Mesenchymal stem cell (in vitro differentiated cells and primary cell): ENCODE measurements at regions not wholly inside any gene's neighbourhood (a gene's known extent, or its start where the extent isn't known, plus 50 kb on each side); places are given as distances from the start of the nearest gene placed in this dataset.

Experiments
- DNase-seq: peaks from one replicate; pipeline ENCODE4 v3.0.0-alpha.2; 2013
- H2AFZ ChIP-seq: one replicate; pipeline ENCODE4 v1.6.1; 2013; ENCODE audit warnings: low read depth, mild to moderate bottlenecking, control low read depth, inconsistent platforms, low read length, moderate library complexity
- H2AK5ac ChIP-seq: 2 replicates; pipeline ENCODE4 v1.6.1; 2013; ENCODE audit warnings: low read length, moderate library complexity, mild to moderate bottlenecking, inconsistent platforms; ENCODE audit not compliant: severe bottlenecking
- H2BK120ac ChIP-seq: one replicate; pipeline ENCODE4 v1.6.1; 2013; ENCODE audit warnings: low read depth, mild to moderate bottlenecking, inconsistent platforms, low read length, moderate library complexity
- H2BK12ac ChIP-seq, 2 experiments: one replicate each; pipeline ENCODE4 v1.6.1; 2013; ENCODE audit warnings: inconsistent platforms in 2 of 2, low read length in 2 of 2, mild to moderate bottlenecking in 2 of 2, moderate library complexity in 2 of 2, control low read depth in 1 of 2
- H2BK15ac ChIP-seq: one replicate; pipeline ENCODE4 v1.6.1; 2013; ENCODE audit warnings: mild to moderate bottlenecking, low read depth, inconsistent platforms; ENCODE audit not compliant: poor library complexity, severe bottlenecking
- H2BK5ac ChIP-seq: 2 replicates; pipeline ENCODE4 v1.6.1; 2013; ENCODE audit warnings: low read depth, mild to moderate bottlenecking, low read length, control low read depth, inconsistent platforms; ENCODE audit not compliant: poor library complexity, severe bottlenecking
- H3K14ac ChIP-seq, 2 experiments: one replicate each; pipeline ENCODE4 v1.6.1; 2013; ENCODE audit warnings: inconsistent platforms in 2 of 2, low read length in 2 of 2, control low read depth in 1 of 2, mild to moderate bottlenecking in 1 of 2, moderate library complexity in 1 of 2
- H3K18ac ChIP-seq, 2 experiments: one replicate each; pipeline ENCODE4 v1.6.1; 2013; ENCODE audit warnings: inconsistent platforms in 2 of 2, low read length in 2 of 2, control low read depth in 1 of 2, low read depth in 1 of 2, mild to moderate bottlenecking in 1 of 2
- H3K23ac ChIP-seq, 2 experiments: one replicate each; pipeline ENCODE4 v1.6.1; 2013; ENCODE audit warnings: inconsistent platforms in 2 of 2, low read length in 2 of 2, mild to moderate bottlenecking in 2 of 2, moderate library complexity in 2 of 2, control low read depth in 1 of 2
- H3K27ac ChIP-seq: 2 replicates; pipeline ENCODE4 v1.5.1; 2013; ENCODE audit warnings: mild to moderate bottlenecking, moderate library complexity, low read length, control low read depth, inconsistent platforms; ENCODE audit not compliant: poor library complexity, severe bottlenecking
- H3K27me3 ChIP-seq, 2 experiments: 2 replicates each; pipeline versions ENCODE4 v1.6.1 to v1.7.0; 2013; ENCODE audit warnings: low read length in 2 of 2, mild to moderate bottlenecking in 2 of 2, moderate library complexity in 2 of 2, control low read depth in 1 of 2, inconsistent platforms in 1 of 2; ENCODE audit not compliant: control insufficient read depth in 1 of 2, insufficient read depth in 1 of 2
- H3K36me3 ChIP-seq, 2 experiments: 2 replicates each; pipeline versions ENCODE4 v1.6.1 to v1.7.0; 2013; ENCODE audit warnings: low read length in 2 of 2, control low read depth in 1 of 2, inconsistent platforms in 1 of 2, low read depth in 1 of 2, mild to moderate bottlenecking in 1 of 2; ENCODE audit not compliant: insufficient read depth in 2 of 2, control insufficient read depth in 1 of 2
- H3K4ac ChIP-seq, 2 experiments: one replicate each; pipeline ENCODE4 v1.6.1; 2013; ENCODE audit warnings: inconsistent platforms in 2 of 2, low read length in 2 of 2, mild to moderate bottlenecking in 2 of 2, moderate library complexity in 2 of 2, control low read depth in 1 of 2, low read depth in 1 of 2
- H3K4me1 ChIP-seq: 2 replicates; pipeline ENCODE4 v1.6.1; 2013; ENCODE audit warnings: low read depth, low read length, control low read depth; ENCODE audit not compliant: control insufficient read depth, insufficient read depth
- H3K4me2 ChIP-seq: 2 replicates; pipeline ENCODE4 v1.6.1; 2013; ENCODE audit warnings: low read length, mild to moderate bottlenecking, inconsistent platforms; ENCODE audit not compliant: poor library complexity, severe bottlenecking
- H3K4me3 ChIP-seq, 2 experiments: 2 replicates each; pipeline versions ENCODE4 v1.5.1 to v1.7.0; 2013; ENCODE audit warnings: low read length in 2 of 2, mild to moderate bottlenecking in 2 of 2, control low read depth in 1 of 2, low read depth in 1 of 2; ENCODE audit not compliant: insufficient read depth in 1 of 2
- H3K79me1 ChIP-seq: replicated peaks from 2 replicates; pipeline ENCODE4 v1.6.1; 2013; ENCODE audit warnings: mild to moderate bottlenecking, control low read depth, low read length, inconsistent platforms; ENCODE audit not compliant: poor library complexity, severe bottlenecking
- H3K9ac ChIP-seq: 2 replicates; pipeline ENCODE4 v1.7.0; 2013; ENCODE audit warnings: mild to moderate bottlenecking, low read length, moderate library complexity
- H3K9me3 ChIP-seq: 2 replicates; pipeline ENCODE4 v1.7.0; 2013; ENCODE audit warnings: mild to moderate bottlenecking, low read length; ENCODE audit not compliant: control insufficient read depth
- H4K8ac ChIP-seq: one replicate; pipeline ENCODE4 v1.6.1; 2013; ENCODE audit warnings: inconsistent platforms, mild to moderate bottlenecking, low read length, moderate library complexity
- H4K91ac ChIP-seq: one replicate; pipeline ENCODE4 v1.6.1; 2013; ENCODE audit warnings: mild to moderate bottlenecking, low read length, inconsistent platforms
- WGBS: methylation state at CpG from one replicate; pipeline ENCODE4 v1.1.7; 2013; ENCODE audit warnings: mixed read lengths; 5-methylcytosine and 5-hydroxymethylcytosine counted together

GRCh38 chr20:43857932-43858331 is 56.7 kb upstream of the TOX2 start:
- H2AK5ac ChIP-seq = no peak overlapping the region
- no peaks in the 10 kb centered on the region for H3K79me1 ChIP-seq
- H3K4me1 ChIP-seq = no peaks in the 10 kb centered on the region
- no peak overlapping the region for H3K9ac ChIP-seq
- H3K4ac ChIP-seq = no peak overlapping the region
- H3K4me3 ChIP-seq = no peak overlapping the region
- no peak overlapping the region for H3K14ac ChIP-seq
- no peak overlapping the region for H3K18ac ChIP-seq
- H3K36me3 ChIP-seq = no peaks in the 10 kb centered on the region
- no peak overlapping the region for H2BK120ac ChIP-seq
- H4K8ac ChIP-seq = no peak overlapping the region
- H2BK15ac ChIP-seq = no peak overlapping the region
- H2BK5ac ChIP-seq = no peak overlapping the region
- H3K27me3 ChIP-seq = peaks cover 0 to 4% of the 10 kb centered on the region in 2 experiments
- H2BK12ac ChIP-seq = no peak overlapping the region
- H3K4me2 ChIP-seq = no peak overlapping the region
- no peak overlapping the region for H3K27ac ChIP-seq
- WGBS = no CpG with 5 or more reads among the region's 1 CpG
- H2AFZ ChIP-seq = no peak overlapping the region
- no peak overlapping the region for H3K23ac ChIP-seq
- H3K9me3 ChIP-seq = no peaks in the 10 kb centered on the region
- DNase-seq = no peak
- H4K91ac ChIP-seq = no peak overlapping the region

- Histone ChIP-seq H2BK12ac (peak overlapping the region in 1 of 2 experiments; percentile 71), H3K79me1 (no peaks in the 10 kb centered on the region), H2AFZ (no peak overlapping the region), H2BK120ac (no peak overlapping the region), H3K14ac (no peak overlapping the region), H2AK5ac (no peak overlapping the region), H3K23ac (no peak overlapping the region), H3K4ac (no peak overlapping the region), H4K8ac (no peak overlapping the region), H3K4me2 (no peak overlapping the region), H3K9me3 (no peaks in the 10 kb centered on the region), H3K27me3 (peaks cover 0 to 4% of the 10 kb centered on the region in 2 experiments), H3K18ac (no peak overlapping the region), H3K4me1 (no peaks in the 10 kb centered on the region), H4K91ac (no peak overlapping the region), H3K4me3 (no peak overlapping the region), H3K36me3 (no peaks in the 10 kb centered on the region), H2BK15ac (no peak overlapping the region), H3K27ac (no peak overlapping the region), H3K9ac (no peak overlapping the region), H2BK5ac (no peak overlapping the region)
- DNase-seq = no peak
Observed at GRCh38 chr20:43857127-43857526, 57.5 kb upstream of the TOX2 start.

- Histone ChIP-seq H2BK5ac (no peak overlapping the region), H2BK15ac (no peak overlapping the region), H3K9ac (no peak overlapping the region), H3K18ac (no peak overlapping the region), H2BK12ac (no peak overlapping the region), H3K4me2 (no peak overlapping the region), H3K9me3 (no peaks in the 10 kb centered on the region), H3K27me3 (peaks cover 0 to 4% of the 10 kb centered on the region in 2 experiments), H2AK5ac (no peak overlapping the region), H3K4me3 (no peak overlapping the region), H3K4me1 (no peaks in the 10 kb centered on the region), H3K79me1 (no peaks in the 10 kb centered on the region), H4K8ac (no peak overlapping the region), H4K91ac (no peak overlapping the region), H3K14ac (no peak overlapping the region), H3K36me3 (no peaks in the 10 kb centered on the region), H3K4ac (no peak overlapping the region), H3K23ac (no peak overlapping the region), H3K27ac (no peak overlapping the region), H2BK120ac (no peak overlapping the region), H2AFZ (no peak overlapping the region)
- 100% methylated on average over 1 of the region's 1 CpG for WGBS
- no peak for DNase-seq
Observed at GRCh38 chr20:43855803-43856202, 58.8 kb upstream of the TOX2 start.

- H4K91ac ChIP-seq = peak overlapping the region; percentile 50
- no peak overlapping the region for H2BK12ac ChIP-seq
- H2BK5ac ChIP-seq = no peak overlapping the region
- H3K14ac ChIP-seq = no peak overlapping the region
- no peaks in the 10 kb centered on the region for H3K36me3 ChIP-seq
- H3K4me3 ChIP-seq = no peak overlapping the region
- peak overlapping the region in 1 of 2 experiments; percentile 73 for H3K18ac ChIP-seq
- peaks cover 2% of the 10 kb centered on the region for H3K4me1 ChIP-seq
- H2AK5ac ChIP-seq = no peak overlapping the region
- H2BK120ac ChIP-seq = no peak overlapping the region
- H3K23ac ChIP-seq = no peak overlapping the region
- no peak overlapping the region for H3K9ac ChIP-seq
- H3K4ac ChIP-seq = no peak overlapping the region
- no peak overlapping the region for H2BK15ac ChIP-seq
- H3K27me3 ChIP-seq = peaks cover 0 to 4% of the 10 kb centered on the region in 2 experiments
- no peak overlapping the region for H3K4me2 ChIP-seq
- no peak overlapping the region for H2AFZ ChIP-seq
- H3K79me1 ChIP-seq = no peaks in the 10 kb centered on the region
- H3K27ac ChIP-seq = no peak overlapping the region
- no peak overlapping the region for H4K8ac ChIP-seq
- no peak for DNase-seq
- WGBS = 96% methylated on average over 6 of the region's 6 CpGs
- H3K9me3 ChIP-seq = no peaks in the 10 kb centered on the region
Observed at GRCh38 chr20:43853918-43854317, 60.7 kb upstream of the TOX2 start.
